Peyer's patch (tissue), 4 donors: ENCODE measurements at regions not wholly inside any gene's neighbourhood (a gene's known extent, or its start where the extent isn't known, plus 50 kb on each side); places are given as distances from the start of the nearest gene placed in this dataset.
A peak's percentile ranks its signal among the peaks of the same experiment; 100 is the strongest.

Experiments used
- CTCF ChIP-seq, 6 experiments: fragments of 450-650 bp in 4 of 6; fragments of 200-600 bp in 2 of 6; sonication (generic) in 1 of 6; IDR thresholded peaks; one replicate each; pipeline ENCODE4 v1.5.1; 2017 to 2019; ENCODE audit warnings: antibody characterized with exemption in 6 of 6, mild to moderate bottlenecking in 3 of 6, moderate library complexity in 1 of 6
- POLR2A ChIP-seq, 2 donors: fragments of 450-650 bp; IDR thresholded peaks; one replicate each; pipeline ENCODE4 v1.5.1; 2017; ENCODE audit warnings: antibody characterized with exemption in 2 of 2, mild to moderate bottlenecking in 2 of 2, moderate library complexity in 2 of 2

GRCh38 chr3:177359593-177360357 lies 162.5 kb upstream of the TBL1XR1 start:
- TF ChIP-seq CTCF (IDR thresholded peaks at IDR 0.05) (peak in 2 of 6 experiments; percentile 22 to 61), POLR2A (IDR thresholded peaks at IDR 0.05) (peak; percentile 38 to 79)
